ENCODE measurements at regions not wholly inside any gene's neighbourhood (a gene's known extent, or its start where the extent isn't known, plus 50 kb on each side); places are given as distances from the start of the nearest gene placed in this dataset.
"Not testable (repeated sequence)": the region's sequence is repeated elsewhere in the genome, so short reads cannot be mapped to it uniquely, and the experiment has no call there.

DNA sequence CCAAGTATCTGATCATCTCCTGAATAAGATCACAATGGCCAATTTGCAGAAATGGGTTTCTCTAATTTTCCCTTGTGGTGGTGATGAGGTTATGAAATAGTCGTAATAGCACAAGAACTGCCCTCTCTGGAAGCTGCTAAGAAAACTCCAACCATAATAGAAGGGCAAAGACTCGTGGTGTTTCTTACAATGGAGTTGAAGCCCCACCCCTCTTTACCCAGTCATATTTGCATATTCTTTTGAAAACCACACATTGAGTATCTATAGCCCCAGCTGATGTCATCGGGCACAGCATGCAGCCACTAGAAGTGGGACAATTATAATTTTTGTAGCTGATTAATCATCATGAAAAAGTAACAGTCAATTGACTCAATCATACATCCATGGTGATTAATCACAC, 452.1 kb upstream of the POU3F2 start:
- Mint-ChIP-seq H3K27me3 (no peaks in the 10 kb centered on the region), H3K27ac (no peak overlapping the region), H3K4me1 (ENCODE audit: unreplicated experiment) (no peaks in the 10 kb centered on the region), H3K36me3 (no peaks in the 10 kb centered on the region), H3K4me3 (no peak overlapping the region), H3K9me3 (peaks cover 4% of the 10 kb centered on the region)
- TF ChIP-seq, protein P1, sequence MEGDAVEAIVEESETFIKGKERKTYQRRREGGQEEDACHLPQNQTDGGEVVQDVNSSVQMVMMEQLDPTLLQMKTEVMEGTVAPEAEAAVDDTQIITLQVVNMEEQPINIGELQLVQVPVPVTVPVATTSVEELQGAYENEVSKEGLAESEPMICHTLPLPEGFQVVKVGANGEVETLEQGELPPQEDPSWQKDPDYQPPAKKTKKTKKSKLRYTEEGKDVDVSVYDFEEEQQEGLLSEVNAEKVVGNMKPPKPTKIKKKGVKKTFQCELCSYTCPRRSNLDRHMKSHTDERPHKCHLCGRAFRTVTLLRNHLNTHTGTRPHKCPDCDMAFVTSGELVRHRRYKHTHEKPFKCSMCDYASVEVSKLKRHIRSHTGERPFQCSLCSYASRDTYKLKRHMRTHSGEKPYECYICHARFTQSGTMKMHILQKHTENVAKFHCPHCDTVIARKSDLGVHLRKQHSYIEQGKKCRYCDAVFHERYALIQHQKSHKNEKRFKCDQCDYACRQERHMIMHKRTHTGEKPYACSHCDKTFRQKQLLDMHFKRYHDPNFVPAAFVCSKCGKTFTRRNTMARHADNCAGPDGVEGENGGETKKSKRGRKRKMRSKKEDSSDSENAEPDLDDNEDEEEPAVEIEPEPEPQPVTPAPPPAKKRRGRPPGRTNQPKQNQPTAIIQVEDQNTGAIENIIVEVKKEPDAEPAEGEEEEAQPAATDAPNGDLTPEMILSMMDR (conservative IDR thresholded peaks at IDR 0.05), result no peak
- no peak for DNase-seq (ENCODE audit: extremely low spot score, unreplicated experiment)

DNA sequence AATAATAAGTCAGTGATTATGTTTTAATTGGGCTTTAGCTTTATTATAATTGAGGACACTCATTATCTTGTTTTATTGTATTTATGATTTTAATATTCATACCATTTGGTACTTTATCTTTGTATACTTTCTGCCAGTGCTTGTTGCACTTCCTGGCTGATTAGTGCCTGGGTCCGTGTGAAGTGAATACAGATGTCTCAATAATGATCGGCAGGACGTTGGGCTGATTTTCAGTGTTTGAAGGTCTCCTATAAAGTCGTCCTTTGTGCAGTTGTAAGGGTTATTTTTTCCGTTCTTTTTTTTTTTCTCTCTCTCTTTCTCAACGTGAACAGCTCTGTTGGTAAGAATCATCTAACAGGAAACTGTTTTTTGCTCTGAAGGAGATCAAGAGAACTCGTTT, 450.0 kb upstream of the POU3F2 start:
- TF ChIP-seq, protein P1 (conservative IDR thresholded peaks at IDR 0.05), result no peak
- Mint-ChIP-seq H3K9me3 (peaks cover 8% of the 10 kb centered on the region), H3K27me3 (no peaks in the 10 kb centered on the region), H3K36me3 (no peaks in the 10 kb centered on the region), H3K4me3 (no peak overlapping the region), H3K27ac (no peak overlapping the region), H3K4me1 (ENCODE audit: unreplicated experiment) (no peaks in the 10 kb centered on the region)
- no peak for DNase-seq (ENCODE audit: extremely low spot score, unreplicated experiment)

DNA sequence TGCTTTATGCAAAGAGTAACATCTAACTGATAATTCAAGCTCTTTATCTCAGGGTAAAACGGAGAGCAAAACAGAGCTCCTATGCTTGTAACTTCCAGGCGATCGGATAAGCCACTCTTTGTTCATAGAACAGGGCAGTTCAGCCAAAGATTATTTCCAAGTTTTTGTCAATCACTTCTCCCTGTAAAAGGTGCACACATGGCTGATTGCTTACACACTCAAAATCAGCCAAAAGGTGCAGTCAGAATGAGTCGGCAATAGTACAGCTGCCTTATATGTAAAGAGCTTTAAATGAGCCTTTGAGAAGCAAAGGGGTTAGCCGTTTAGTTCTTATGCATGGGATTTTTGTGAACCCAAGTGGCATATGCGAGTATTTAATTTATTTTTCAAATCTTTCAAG, 449.6 kb upstream of the POU3F2 start:
- TF ChIP-seq, protein P1 (conservative IDR thresholded peaks at IDR 0.05), result no peak
- Mint-ChIP-seq H3K4me3 (no peak overlapping the region), H3K9me3 (peaks cover 8% of the 10 kb centered on the region), H3K27ac (no peak overlapping the region), H3K27me3 (no peaks in the 10 kb centered on the region), H3K4me1 (ENCODE audit: unreplicated experiment) (no peaks in the 10 kb centered on the region), H3K36me3 (no peaks in the 10 kb centered on the region)
- DNase-seq (ENCODE audit: extremely low spot score, unreplicated experiment), result no peak

DNA sequence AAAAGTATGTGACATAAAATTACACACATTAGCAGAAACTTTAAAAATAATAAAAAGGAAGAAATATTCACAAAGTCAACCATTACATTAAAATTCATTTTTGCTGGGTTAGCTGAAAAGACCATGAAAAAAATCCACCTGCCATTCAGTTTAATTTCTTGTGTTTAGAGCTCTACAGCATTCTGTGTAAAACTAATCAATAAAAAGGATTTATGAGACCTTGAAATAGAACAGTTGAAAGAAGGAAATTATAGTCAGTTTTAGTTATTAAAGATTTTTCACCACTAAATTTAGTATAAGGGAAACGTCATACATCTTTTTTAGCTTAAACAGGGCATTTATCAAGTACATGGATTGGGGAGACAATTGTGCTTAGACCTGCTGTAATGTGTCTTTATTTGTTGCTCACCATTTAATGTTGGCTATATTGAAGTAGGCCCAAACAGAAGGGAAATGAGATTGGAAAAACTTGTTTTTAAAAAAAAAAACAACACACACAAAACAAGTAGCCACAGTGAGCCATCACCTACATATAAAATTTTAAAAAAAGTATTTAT, 438.7 kb upstream of the POU3F2 start:
- Mint-ChIP-seq H3K27me3 (no peaks in the 10 kb centered on the region), H3K4me1 (ENCODE audit: unreplicated experiment) (no peaks in the 10 kb centered on the region), H3K4me3 (no peak overlapping the region), H3K27ac (no peak overlapping the region), H3K36me3 (no peaks in the 10 kb centered on the region), H3K9me3 (no peaks in the 10 kb centered on the region)
- TF ChIP-seq, protein P1 (conservative IDR thresholded peaks at IDR 0.05), result no peak
- DNase-seq (ENCODE audit: extremely low spot score, unreplicated experiment), result no peak

DNA sequence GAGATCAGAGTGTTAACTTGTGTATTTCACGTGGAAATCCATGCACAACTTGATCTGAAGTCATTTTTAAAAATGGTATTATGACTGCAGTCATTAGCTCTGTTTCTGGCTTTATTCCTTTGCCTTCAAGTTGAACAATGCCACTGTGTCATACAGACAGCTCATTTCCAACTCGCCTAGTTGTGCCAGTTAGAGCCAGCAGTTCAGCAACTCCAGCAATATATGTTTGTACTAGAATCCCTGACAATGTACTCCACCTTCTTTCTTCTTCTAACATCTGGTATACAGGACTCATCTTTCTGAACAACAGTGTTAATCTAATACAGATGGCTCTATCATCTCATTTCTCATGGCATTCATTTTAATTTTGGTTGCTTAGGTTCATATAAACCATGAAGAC, 418.3 kb upstream of the POU3F2 start:
- Mint-ChIP-seq H3K4me1 (ENCODE audit: unreplicated experiment) (no peaks in the 10 kb centered on the region), H3K36me3 (no peaks in the 10 kb centered on the region), H3K9me3 (no peaks in the 10 kb centered on the region), H3K4me3 (no peak overlapping the region), H3K27me3 (no peaks in the 10 kb centered on the region), H3K27ac (no peak overlapping the region)
- DNase-seq (ENCODE audit: extremely low spot score, unreplicated experiment), result no peak
- TF ChIP-seq, protein P1 (conservative IDR thresholded peaks at IDR 0.05), result no peak

DNA sequence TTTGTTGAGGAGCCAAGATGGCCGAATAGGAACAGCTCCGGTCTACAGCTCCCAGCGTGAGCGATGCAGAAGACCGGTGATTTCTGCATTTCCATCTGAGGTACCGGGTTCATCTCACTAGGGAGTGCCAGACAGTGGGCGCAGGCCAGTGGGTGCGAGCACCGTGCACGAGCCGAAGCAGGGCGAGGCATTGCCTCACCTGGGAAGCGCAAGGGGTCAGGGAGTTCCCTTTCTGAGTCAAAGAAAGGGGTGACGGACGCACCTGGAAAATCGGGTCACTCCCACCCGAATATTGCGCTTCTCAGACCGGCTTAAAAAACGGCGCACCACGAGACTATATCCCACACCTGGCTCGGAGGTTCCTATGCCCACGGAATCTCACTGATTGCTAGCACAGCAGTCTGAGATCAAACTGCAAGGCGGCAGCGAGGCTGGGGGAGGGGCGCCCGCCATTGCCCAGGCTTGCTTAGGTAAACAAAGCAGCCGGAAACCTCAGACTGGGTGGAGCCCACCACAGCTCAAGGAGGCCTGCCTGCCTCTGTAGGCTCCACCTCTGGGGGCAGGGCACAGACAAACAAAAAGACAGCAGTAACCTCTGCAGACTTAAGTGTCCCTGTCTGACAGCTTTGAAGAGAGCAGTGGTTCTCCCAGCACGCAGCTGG, 417.7 kb upstream of the POU3F2 start:
- not testable (repeated sequence) for H3K9me3 Mint-ChIP-seq; H3K36me3 Mint-ChIP-seq; DNase-seq (ENCODE audit: extremely low spot score, unreplicated experiment); H3K4me1 Mint-ChIP-seq (ENCODE audit: unreplicated experiment); H3K4me3 Mint-ChIP-seq; H3K27me3 Mint-ChIP-seq; H3K27ac Mint-ChIP-seq

Measured in type B pancreatic cell (in vitro differentiated cells).